Endothelial cell of umbilical vein (primary cell): ENCODE measurements at regions not wholly inside any gene's neighbourhood (a gene's known extent, or its start where the extent isn't known, plus 50 kb on each side); places are given as distances from the start of the nearest gene placed in this dataset.

Source experiments
- CTCF ChIP-seq, 2 donors: IDR thresholded peaks; 1 replicate in 1 of 2; 2 replicates in 1 of 2; pipeline ENCODE4 v1.5.1; 2011; ENCODE audit warnings: low read length in 2 of 2, mild to moderate bottlenecking in 2 of 2, moderate library complexity in 2 of 2, control low read depth in 1 of 2, inconsistent platforms in 1 of 2, low read depth in 1 of 2; ENCODE audit not compliant: insufficient read depth in 1 of 2; ENCODE audit errors: extremely low read depth in 1 of 2
- EZH2 ChIP-seq: IDR thresholded peaks from 2 replicates; pipeline ENCODE4 v1.6.1; 2012; ENCODE audit warnings: borderline replicate concordance, low read depth, mild to moderate bottlenecking, moderate library complexity, low read length, inconsistent platforms; ENCODE audit not compliant: severe bottlenecking
- GATA2 ChIP-seq: IDR thresholded peaks from 2 replicates; pipeline ENCODE4 v1.7.0; 2011; ENCODE audit warnings: low read depth, mild to moderate bottlenecking, moderate library complexity, mixed read lengths, low read length; ENCODE audit not compliant: insufficient read length, insufficient read depth
- JUN ChIP-seq: IDR thresholded peaks from 2 replicates; pipeline ENCODE4 v1.6.1; 2011; ENCODE audit warnings: borderline replicate concordance, low read depth; ENCODE audit not compliant: insufficient read length, insufficient read depth
- POLR2A ChIP-seq: IDR thresholded peaks from 2 replicates; pipeline ENCODE4 v1.6.1; 2012; ENCODE audit warnings: low read depth, mild to moderate bottlenecking, control low read depth, low read length
- POLR2AphosphoS5 ChIP-seq: IDR thresholded peaks from 2 replicates; pipeline ENCODE4 v1.6.1; 2012; ENCODE audit warnings: low read depth, mild to moderate bottlenecking, control low read depth, low read length, moderate library complexity; ENCODE audit not compliant: insufficient read depth

- TF ChIP-seq CTCF (IDR thresholded peaks at IDR 0.05; ENCODE audit: extremely low read depth in 1 of 2, insufficient read depth in 1 of 2, low read depth in 1 of 2, low read length in 2 of 2) (no peak), POLR2AphosphoS5 (no peak), POLR2A (no peak), EZH2 (no peak), JUN (no peak), GATA2 (no peak)
Observed at GRCh38 chr2:71997843-71998242, 149.8 kb downstream of the CYP26B1 start.
